ENCODE measurements at regions not wholly inside any gene's neighbourhood (a gene's known extent, or its start where the extent isn't known, plus 50 kb on each side); places are given as distances from the start of the nearest gene placed in this dataset.

DNA sequence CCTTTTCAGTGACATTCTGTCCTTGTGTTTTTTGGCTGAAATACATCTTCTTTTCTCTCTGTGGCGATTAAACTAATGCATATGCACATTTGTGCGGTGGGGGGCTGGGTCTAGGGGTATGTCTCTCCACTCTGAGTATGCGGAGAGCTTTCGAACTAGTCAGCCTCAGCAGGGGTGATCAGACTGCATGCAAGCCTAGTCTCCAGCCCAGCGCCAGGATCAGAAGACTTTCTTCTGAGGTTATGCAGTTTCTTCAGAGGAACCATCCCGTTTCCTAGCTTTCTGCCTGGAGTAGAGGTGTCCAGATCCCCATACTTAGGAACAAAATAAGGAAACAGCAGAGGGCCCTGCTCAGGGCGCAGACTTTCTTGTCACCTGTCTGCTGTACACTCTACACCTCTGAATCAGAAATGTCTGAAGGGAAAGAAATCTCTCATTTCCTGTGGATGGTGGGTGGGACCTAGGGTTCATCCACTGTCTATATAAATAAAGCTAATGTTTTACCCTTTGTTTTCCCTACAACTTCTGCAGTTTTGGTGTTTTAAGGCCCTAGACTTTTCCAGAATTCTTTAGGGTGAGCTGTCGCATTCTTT, 230.4 kb downstream of the ABHD5 start:
- Histone ChIP-seq H3K4me1 (ENCODE audit: control insufficient read depth, insufficient read depth, low read length, poor library complexity, severe bottlenecking) (no peaks in the 10 kb centered on the region), H3K4me3 (ENCODE audit: low read depth, low read length) (no peak overlapping the region), H3K36me3 (ENCODE audit: control insufficient read depth, insufficient read depth, low read length) (no peaks in the 10 kb centered on the region), H3K27me3 (ENCODE audit: control insufficient read depth, insufficient read depth, low read length) (peaks cover 19% of the 10 kb centered on the region), H3K9me3 (ENCODE audit: control insufficient read depth in 2 of 2, low read length in 2 of 2) (peaks cover 4 to 5% of the 10 kb centered on the region in 2 experiments), H3K27ac (ENCODE audit: insufficient read depth, low read length, poor library complexity, severe bottlenecking) (no peak overlapping the region)
- no peak for DNase-seq
- Mint-ChIP-seq H3K36me3 (no peaks in the 10 kb centered on the region), H3K4me1 (peaks cover 0 to 5% (median 0%) of the 10 kb centered on the region in 4 donors), H3K4me3 (no peak overlapping the region), H3K9me3 (peaks cover 0 to 4% (median 1%) of the 10 kb centered on the region in 7 donors), H3K27me3 (peaks cover 32% of the 10 kb centered on the region), H3K27ac (no peak overlapping the region)
- no peak for ATAC-seq (ENCODE audit: low read depth in 2 of 2)

DNA sequence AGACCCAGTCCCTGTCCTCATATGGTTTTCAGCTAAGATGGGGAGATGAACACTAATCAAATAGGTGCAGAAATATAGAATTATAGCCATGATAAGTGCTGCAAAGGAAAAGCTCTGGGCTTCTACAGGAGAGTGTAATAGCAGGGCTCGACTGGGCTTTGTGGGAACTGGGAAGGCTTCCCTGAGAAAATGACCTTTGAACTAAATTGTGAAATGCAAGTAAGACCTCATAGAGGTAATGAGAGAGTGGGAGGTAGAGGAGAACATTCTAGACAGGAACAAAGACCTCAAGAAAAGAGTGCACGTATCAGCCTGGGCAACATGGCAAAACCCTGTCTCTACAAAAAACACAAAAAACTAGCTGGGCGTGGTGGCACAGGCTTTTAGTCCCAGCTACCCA, 231.6 kb downstream of the ABHD5 start:
- ATAC-seq (ENCODE audit: low read depth in 2 of 2) = no peak
- H3K4me1 ChIP-seq (ENCODE audit: control insufficient read depth, insufficient read depth, low read length, poor library complexity, severe bottlenecking) = no peaks in the 10 kb centered on the region
- peaks cover 19% of the 10 kb centered on the region for H3K27me3 ChIP-seq (ENCODE audit: control insufficient read depth, insufficient read depth, low read length)
- no peak overlapping the region for H3K4me3 ChIP-seq (ENCODE audit: low read depth, low read length)
- peaks cover 0 to 4% of the 10 kb centered on the region in 2 experiments for H3K9me3 ChIP-seq (ENCODE audit: control insufficient read depth in 2 of 2, low read length in 2 of 2)
- Mint-ChIP-seq H3K27ac (no peak overlapping the region), H3K36me3 (no peaks in the 10 kb centered on the region), H3K9me3 (peaks cover 0 to 3% (median 0%) of the 10 kb centered on the region in 7 donors), H3K4me3 (no peak overlapping the region), H3K27me3 (peaks cover 27% of the 10 kb centered on the region), H3K4me1 (peaks cover 0 to 5% (median 0%) of the 10 kb centered on the region in 4 donors)
- H3K27ac ChIP-seq (ENCODE audit: insufficient read depth, low read length, poor library complexity, severe bottlenecking) = no peak overlapping the region
- no peaks in the 10 kb centered on the region for H3K36me3 ChIP-seq (ENCODE audit: control insufficient read depth, insufficient read depth, low read length)
- no peak for DNase-seq

DNA sequence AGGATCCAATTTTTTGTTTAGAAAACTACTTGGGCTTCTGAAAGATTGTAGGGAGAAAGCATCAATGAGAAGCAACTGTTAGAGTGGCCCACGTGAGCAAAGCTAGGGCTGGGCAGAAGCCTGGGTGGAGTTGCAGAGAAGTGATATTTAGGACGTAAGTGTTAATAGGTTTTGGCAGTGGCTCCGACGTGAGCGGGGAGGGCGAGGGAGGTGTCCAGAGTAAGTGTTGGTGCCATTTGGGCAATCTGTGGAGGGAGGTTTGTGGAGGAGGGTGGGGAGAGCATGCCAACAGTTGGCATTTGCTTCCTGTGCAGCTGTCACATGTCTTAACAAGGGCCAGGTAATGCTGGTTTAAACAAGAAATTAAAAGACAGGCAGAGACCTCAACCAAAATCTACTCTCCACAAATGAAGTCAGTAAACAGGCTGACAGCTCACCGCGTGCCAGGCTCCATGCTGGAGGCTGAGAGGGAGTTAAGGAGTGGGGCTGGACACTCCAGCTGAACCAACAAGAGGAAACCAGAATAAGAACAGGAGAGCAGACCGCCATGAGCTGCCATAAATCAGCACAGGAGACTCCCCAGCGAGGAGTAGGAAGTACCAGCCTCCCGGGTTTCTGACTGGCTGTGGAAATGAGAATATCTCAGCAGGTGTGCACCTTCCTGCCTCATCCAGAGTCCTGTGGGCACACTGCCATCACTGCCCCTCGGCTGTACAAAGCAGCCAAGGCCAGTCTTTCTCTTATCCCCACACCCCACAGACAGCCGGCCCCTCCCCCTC, 232.6 kb downstream of the ABHD5 start:
- H3K27ac ChIP-seq (ENCODE audit: insufficient read depth, low read length, poor library complexity, severe bottlenecking) = no peak overlapping the region
- peaks cover 0 to 3% (median 0%) of the 10 kb centered on the region in 7 donors for H3K9me3 Mint-ChIP-seq
- H3K36me3 ChIP-seq (ENCODE audit: control insufficient read depth, insufficient read depth, low read length) = no peaks in the 10 kb centered on the region
- no peak overlapping the region for H3K27ac Mint-ChIP-seq
- H3K9me3 ChIP-seq (ENCODE audit: control insufficient read depth in 2 of 2, low read length in 2 of 2) = peaks cover 0 to 4% of the 10 kb centered on the region in 2 experiments
- no peaks in the 10 kb centered on the region for H3K4me1 ChIP-seq (ENCODE audit: control insufficient read depth, insufficient read depth, low read length, poor library complexity, severe bottlenecking)
- H3K27me3 ChIP-seq (ENCODE audit: control insufficient read depth, insufficient read depth, low read length) = peaks cover 19% of the 10 kb centered on the region
- DNase-seq (no peak), ATAC-seq (ENCODE audit: low read depth in 2 of 2) (no peak)
- H3K4me1 Mint-ChIP-seq = peaks cover 0 to 5% (median 0%) of the 10 kb centered on the region in 4 donors
- H3K27me3 Mint-ChIP-seq = peaks cover 27% of the 10 kb centered on the region
- H3K36me3 Mint-ChIP-seq = no peaks in the 10 kb centered on the region
- no peak overlapping the region for H3K4me3 Mint-ChIP-seq
- H3K4me3 ChIP-seq (ENCODE audit: low read depth, low read length) = no peak overlapping the region

DNA sequence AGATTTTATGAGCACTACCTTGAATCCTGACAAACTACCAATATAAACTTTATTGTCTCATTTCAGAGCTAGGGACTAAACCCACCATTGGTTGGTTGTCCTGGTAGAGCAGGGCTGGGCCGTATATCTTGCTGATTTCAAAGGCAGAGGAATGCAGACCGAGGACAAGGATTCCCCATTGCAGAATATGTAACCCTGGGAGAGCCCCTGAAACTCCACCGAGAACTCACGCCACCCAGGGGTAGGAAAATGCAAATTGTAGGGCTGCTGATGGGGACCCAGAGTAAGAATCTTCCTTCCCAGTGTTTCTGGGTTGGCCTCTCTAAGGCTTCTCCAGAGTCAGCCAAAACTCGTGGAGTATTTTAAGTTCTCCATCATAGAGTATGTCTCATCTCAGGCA, 235.3 kb downstream of the ABHD5 start:
- H3K27me3 ChIP-seq (ENCODE audit: control insufficient read depth, insufficient read depth, low read length) = peaks cover 18% of the 10 kb centered on the region
- ATAC-seq (ENCODE audit: low read depth in 2 of 2) (no peak), DNase-seq (no peak)
- H3K4me3 ChIP-seq (ENCODE audit: low read depth, low read length) = no peak overlapping the region
- H3K9me3 ChIP-seq (ENCODE audit: control insufficient read depth in 2 of 2, low read length in 2 of 2) = peaks cover 0 to 4% of the 10 kb centered on the region in 2 experiments
- no peak overlapping the region for H3K27ac ChIP-seq (ENCODE audit: insufficient read depth, low read length, poor library complexity, severe bottlenecking)
- Mint-ChIP-seq H3K9me3 (peaks cover 0 to 4% (median 0%) of the 10 kb centered on the region in 7 donors), H3K27ac (no peak overlapping the region), H3K4me3 (no peak overlapping the region), H3K4me1 (peaks cover 0 to 5% (median 0%) of the 10 kb centered on the region in 4 donors), H3K36me3 (no peaks in the 10 kb centered on the region), H3K27me3 (peaks cover 27% of the 10 kb centered on the region)
- H3K36me3 ChIP-seq (ENCODE audit: control insufficient read depth, insufficient read depth, low read length) = no peaks in the 10 kb centered on the region
- H3K4me1 ChIP-seq (ENCODE audit: control insufficient read depth, insufficient read depth, low read length, poor library complexity, severe bottlenecking) = no peaks in the 10 kb centered on the region

DNA sequence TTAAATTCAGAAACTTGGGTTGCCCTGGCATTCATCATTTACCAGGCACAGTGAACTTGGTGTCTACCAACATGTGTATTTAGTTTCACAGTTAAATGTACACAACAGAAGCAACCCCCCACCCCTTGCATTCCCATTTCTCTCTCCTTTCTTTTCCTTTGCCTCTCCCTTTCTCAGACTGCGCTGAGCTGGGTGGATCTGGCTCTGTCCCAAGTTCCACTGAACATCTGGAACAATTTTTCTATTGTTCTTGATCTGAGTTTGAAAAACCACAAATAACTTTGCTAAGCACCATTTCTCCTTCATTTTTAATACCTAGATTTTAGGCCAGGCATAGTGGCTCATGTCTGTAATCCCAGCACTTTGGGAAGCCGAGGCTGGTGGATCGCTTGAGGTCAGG, 242.2 kb downstream of the ABHD5 start:
- no peak overlapping the region for H3K4me3 Mint-ChIP-seq
- H3K36me3 Mint-ChIP-seq = no peaks in the 10 kb centered on the region
- Histone ChIP-seq H3K4me3 (ENCODE audit: low read depth, low read length) (no peak overlapping the region), H3K9me3 (ENCODE audit: control insufficient read depth in 2 of 2, low read length in 2 of 2) (no peaks in the 10 kb centered on the region), H3K27me3 (ENCODE audit: control insufficient read depth, insufficient read depth, low read length) (peaks cover 2% of the 10 kb centered on the region), H3K27ac (ENCODE audit: insufficient read depth, low read length, poor library complexity, severe bottlenecking) (no peak overlapping the region), H3K4me1 (ENCODE audit: control insufficient read depth, insufficient read depth, low read length, poor library complexity, severe bottlenecking) (no peaks in the 10 kb centered on the region), H3K36me3 (ENCODE audit: control insufficient read depth, insufficient read depth, low read length) (no peaks in the 10 kb centered on the region)
- no peaks in the 10 kb centered on the region for H3K4me1 Mint-ChIP-seq
- peaks cover 8% of the 10 kb centered on the region for H3K27me3 Mint-ChIP-seq
- peaks cover 0 to 11% (median 5%) of the 10 kb centered on the region in 7 donors for H3K9me3 Mint-ChIP-seq
- no peak overlapping the region for H3K27ac Mint-ChIP-seq
- ATAC-seq (ENCODE audit: low read depth in 2 of 2) = no peak
- DNase-seq = no peak

DNA sequence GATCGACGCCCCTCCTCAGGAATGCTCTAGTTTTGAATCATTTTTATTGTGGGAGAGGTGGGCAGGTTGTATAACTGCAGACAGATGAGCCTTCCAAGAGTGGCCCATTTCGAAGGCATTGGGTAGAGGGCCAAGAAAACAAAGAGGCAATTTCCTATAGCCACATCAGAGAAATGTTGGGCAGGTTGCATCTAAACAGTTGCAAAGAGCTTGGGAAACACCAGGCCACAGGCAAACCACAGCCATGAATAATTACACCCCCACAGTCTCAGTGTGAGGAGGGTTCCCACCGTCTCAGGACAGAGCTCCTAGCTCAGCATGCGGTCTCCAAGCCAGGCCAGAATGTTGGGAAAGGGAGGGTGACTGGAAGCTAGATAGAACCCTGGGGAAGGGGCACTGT, 257.3 kb downstream of the ABHD5 start:
- H3K4me1 Mint-ChIP-seq = peaks cover 0 to 5% (median 0%) of the 10 kb centered on the region in 4 donors
- H3K4me3 Mint-ChIP-seq = no peak overlapping the region
- Histone ChIP-seq H3K9me3 (ENCODE audit: control insufficient read depth in 2 of 2, low read length in 2 of 2) (no peaks in the 10 kb centered on the region), H3K4me3 (ENCODE audit: low read depth, low read length) (no peak overlapping the region), H3K36me3 (ENCODE audit: control insufficient read depth, insufficient read depth, low read length) (no peaks in the 10 kb centered on the region), H3K27me3 (ENCODE audit: control insufficient read depth, insufficient read depth, low read length) (peaks cover 4% of the 10 kb centered on the region), H3K27ac (ENCODE audit: insufficient read depth, low read length, poor library complexity, severe bottlenecking) (no peak overlapping the region), H3K4me1 (ENCODE audit: control insufficient read depth, insufficient read depth, low read length, poor library complexity, severe bottlenecking) (peaks cover 5% of the 10 kb centered on the region)
- H3K27me3 Mint-ChIP-seq = peaks cover 7% of the 10 kb centered on the region
- peaks cover 3% of the 10 kb centered on the region for H3K36me3 Mint-ChIP-seq
- H3K27ac Mint-ChIP-seq = no peak overlapping the region
- no peak for DNase-seq
- H3K9me3 Mint-ChIP-seq = peaks cover 0 to 3% (median 0%) of the 10 kb centered on the region in 7 donors
- ATAC-seq (ENCODE audit: low read depth in 2 of 2) = no peak

DNA sequence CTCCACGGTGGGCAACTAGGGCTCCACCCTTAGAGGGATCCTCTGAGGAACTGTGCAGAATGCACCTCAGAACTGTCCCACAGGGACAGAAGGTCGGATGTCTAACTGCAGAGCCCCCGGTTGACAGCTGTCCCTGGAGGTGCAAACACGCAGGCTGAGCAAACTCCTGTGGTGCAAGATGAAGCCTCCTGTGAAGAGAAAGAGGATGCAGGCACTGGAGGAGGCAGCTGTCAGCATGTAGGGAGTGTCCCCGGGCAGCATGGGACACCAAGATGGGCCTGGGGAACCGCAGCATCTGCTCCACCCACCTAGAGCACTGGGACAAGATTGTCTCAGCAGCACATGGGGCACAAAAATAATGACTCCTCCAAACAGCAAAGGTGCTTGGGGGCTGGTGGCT, 258.9 kb downstream of the ABHD5 start:
- Histone ChIP-seq H3K9me3 (ENCODE audit: control insufficient read depth in 2 of 2, low read length in 2 of 2) (no peaks in the 10 kb centered on the region), H3K4me3 (ENCODE audit: low read depth, low read length) (no peak overlapping the region), H3K27ac (ENCODE audit: insufficient read depth, low read length, poor library complexity, severe bottlenecking) (no peak overlapping the region), H3K36me3 (ENCODE audit: control insufficient read depth, insufficient read depth, low read length) (no peaks in the 10 kb centered on the region), H3K27me3 (ENCODE audit: control insufficient read depth, insufficient read depth, low read length) (peaks cover 4% of the 10 kb centered on the region), H3K4me1 (ENCODE audit: control insufficient read depth, insufficient read depth, low read length, poor library complexity, severe bottlenecking) (peaks cover 5% of the 10 kb centered on the region)
- peaks cover 3% of the 10 kb centered on the region for H3K36me3 Mint-ChIP-seq
- peaks cover 0 to 5% (median 0%) of the 10 kb centered on the region in 4 donors for H3K4me1 Mint-ChIP-seq
- ATAC-seq (ENCODE audit: low read depth in 2 of 2) (no peak), DNase-seq (no peak)
- H3K4me3 Mint-ChIP-seq = no peak overlapping the region
- peaks cover 7% of the 10 kb centered on the region for H3K27me3 Mint-ChIP-seq
- no peak overlapping the region for H3K27ac Mint-ChIP-seq
- peaks cover 0 to 2% (median 0%) of the 10 kb centered on the region in 7 donors for H3K9me3 Mint-ChIP-seq

All from CD4-positive, CD25-positive, alpha-beta regulatory T cell (primary cell).